HL-60 (cell line): ENCODE measurements at regions not wholly inside any gene's neighbourhood (a gene's known extent, or its start where the extent isn't known, plus 50 kb on each side); places are given as distances from the start of the nearest gene placed in this dataset.

Experiments used
- GABPA ChIP-seq: IDR thresholded peaks from 2 replicates; pipeline ENCODE4 v1.6.1; 2012; ENCODE audit warnings: low read depth
- POLR2AphosphoS5 ChIP-seq: IDR thresholded peaks from 2 replicates; pipeline ENCODE4 v1.6.1; 2012; ENCODE audit warnings: low read depth
- TF ChIP-seq, protein P1 (sequence below): IDR thresholded peaks from one replicate; pipeline ENCODE4 v1.5.1; 2011; ENCODE audit warnings: low read length, control low read depth, inconsistent platforms; ENCODE audit not compliant: insufficient read depth

DNA sequence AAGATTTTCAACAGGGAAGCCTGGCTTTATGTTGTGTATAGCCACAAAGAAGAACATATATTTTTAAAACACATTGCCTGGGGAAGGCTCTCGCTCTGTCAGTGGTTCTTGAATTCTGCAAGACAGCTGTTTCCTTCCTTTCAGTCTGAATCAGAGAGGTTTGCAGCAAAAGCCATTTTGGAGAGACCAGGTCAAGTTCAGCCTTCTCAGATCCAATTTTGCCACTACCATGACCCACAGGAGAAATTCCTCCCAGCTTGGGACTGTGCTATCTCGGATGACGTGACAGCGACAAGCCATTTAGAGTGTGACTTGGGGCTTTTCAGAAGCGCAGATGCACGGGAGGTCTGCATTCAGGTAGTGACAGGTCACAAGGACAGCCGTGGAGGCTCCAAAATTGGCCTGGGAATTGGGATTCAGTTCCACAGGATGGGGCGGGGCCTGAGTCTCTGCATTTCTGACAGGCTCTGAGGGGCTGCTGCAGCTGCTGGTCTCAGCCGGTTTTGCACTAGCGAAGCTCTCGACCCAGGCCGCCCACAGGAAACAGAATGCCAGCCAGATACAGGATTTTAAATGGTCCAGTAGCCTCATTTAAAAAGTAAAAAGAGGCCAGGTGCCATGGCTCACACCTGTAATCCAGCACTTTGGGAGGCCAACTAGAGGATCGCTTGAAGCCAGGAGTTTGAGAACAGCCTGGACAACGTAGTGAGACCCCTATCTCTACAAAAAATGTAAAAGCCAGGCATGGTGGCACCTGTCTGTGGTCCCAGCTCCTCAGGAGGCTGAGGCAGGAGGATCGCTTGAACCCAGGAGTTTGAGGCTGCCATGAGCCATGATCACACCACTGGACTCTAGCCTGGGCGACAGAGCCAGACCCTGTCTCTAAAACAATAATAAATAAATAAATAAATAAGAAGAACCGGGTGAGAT lies 196.6 kb upstream of the CIBAR2 start:
- TF ChIP-seq, protein P1, sequence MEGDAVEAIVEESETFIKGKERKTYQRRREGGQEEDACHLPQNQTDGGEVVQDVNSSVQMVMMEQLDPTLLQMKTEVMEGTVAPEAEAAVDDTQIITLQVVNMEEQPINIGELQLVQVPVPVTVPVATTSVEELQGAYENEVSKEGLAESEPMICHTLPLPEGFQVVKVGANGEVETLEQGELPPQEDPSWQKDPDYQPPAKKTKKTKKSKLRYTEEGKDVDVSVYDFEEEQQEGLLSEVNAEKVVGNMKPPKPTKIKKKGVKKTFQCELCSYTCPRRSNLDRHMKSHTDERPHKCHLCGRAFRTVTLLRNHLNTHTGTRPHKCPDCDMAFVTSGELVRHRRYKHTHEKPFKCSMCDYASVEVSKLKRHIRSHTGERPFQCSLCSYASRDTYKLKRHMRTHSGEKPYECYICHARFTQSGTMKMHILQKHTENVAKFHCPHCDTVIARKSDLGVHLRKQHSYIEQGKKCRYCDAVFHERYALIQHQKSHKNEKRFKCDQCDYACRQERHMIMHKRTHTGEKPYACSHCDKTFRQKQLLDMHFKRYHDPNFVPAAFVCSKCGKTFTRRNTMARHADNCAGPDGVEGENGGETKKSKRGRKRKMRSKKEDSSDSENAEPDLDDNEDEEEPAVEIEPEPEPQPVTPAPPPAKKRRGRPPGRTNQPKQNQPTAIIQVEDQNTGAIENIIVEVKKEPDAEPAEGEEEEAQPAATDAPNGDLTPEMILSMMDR, result no peak
- TF ChIP-seq POLR2AphosphoS5, result no peak
- TF ChIP-seq GABPA, result no peak
